ENCODE measurements at regions not wholly inside any gene's neighbourhood (a gene's known extent, or its start where the extent isn't known, plus 50 kb on each side); places are given as distances from the start of the nearest gene placed in this dataset.

- no peak for DNase-seq
Observed at GRCh38 chr10:128779416-128779815, 653.2 kb upstream of the MKI67 start.

GRCh38 chr10:128780156-128780761 is 654.0 kb upstream of the MKI67 start:
- no peak for DNase-seq

GRCh38 chr10:128781637-128782036 is 655.4 kb upstream of the MKI67 start:
- DNase-seq: no peak

GRCh38 chr10:128784444-128784843 is 658.2 kb upstream of the MKI67 start:
- DNase-seq: no peak

GRCh38 chr10:128792426-128793140 is 666.4 kb upstream of the MKI67 start:
- DNase-seq: no peak

GRCh38 chr10:128793726-128794655 is 667.8 kb upstream of the MKI67 start:
- no peak for DNase-seq

- no peak for DNase-seq
Observed at GRCh38 chr10:128796396-128796912, 670.2 kb upstream of the MKI67 start.

- DNase-seq: no peak
Observed at GRCh38 chr10:128802062-128802461, 665.0 kb upstream of the MGMT start.

GRCh38 chr10:128803790-128804189 is 663.3 kb upstream of the MGMT start:
- DNase-seq: no peak

- DNase-seq: no peak
Observed at GRCh38 chr10:128804411-128804810, 662.6 kb upstream of the MGMT start.

GRCh38 chr10:128808921-128809440 is 658.1 kb upstream of the MGMT start:
- no peak for DNase-seq

GRCh38 chr10:128811511-128811910 is 655.5 kb upstream of the MGMT start:
- DNase-seq: no peak

GRCh38 chr10:128812000-128812399 is 655.0 kb upstream of the MGMT start:
- no peak for DNase-seq

GRCh38 chr10:128813574-128813973 is 653.5 kb upstream of the MGMT start:
- no peak for DNase-seq

- DNase-seq: no peak
Observed at GRCh38 chr10:128814024-128814423, 653.0 kb upstream of the MGMT start.

- no peak for DNase-seq
Observed at GRCh38 chr10:128814782-128815181, 652.3 kb upstream of the MGMT start.

GRCh38 chr10:128816726-128817125 is 650.3 kb upstream of the MGMT start:
- no peak for DNase-seq

GRCh38 chr10:128817636-128818035 is 649.4 kb upstream of the MGMT start:
- no peak for DNase-seq

GRCh38 chr10:128820663-128821062 is 646.4 kb upstream of the MGMT start:
- no peak for DNase-seq

GRCh38 chr10:128823201-128823600 is 643.8 kb upstream of the MGMT start:
- no peak for DNase-seq

GRCh38 chr10:128825626-128826025 is 641.4 kb upstream of the MGMT start:
- DNase-seq: no peak

GRCh38 chr10:128833671-128834070 is 633.4 kb upstream of the MGMT start:
- DNase-seq: no peak

GRCh38 chr10:128835361-128835760 is 631.7 kb upstream of the MGMT start:
- DNase-seq: no peak

Measured in DMS53 (cell line).